Panc1 (cell line): ENCODE measurements at regions not wholly inside any gene's neighbourhood (a gene's known extent, or its start where the extent isn't known, plus 50 kb on each side); places are given as distances from the start of the nearest gene placed in this dataset.

Experiments
- CTCF ChIP-seq: fragments of 450-650 bp; IDR thresholded peaks from 2 replicates; pipeline ENCODE4 v1.5.1; 2017; ENCODE audit warnings: mild to moderate bottlenecking
- REST ChIP-seq, 2 experiments: IDR thresholded peaks; 2 replicates each; pipeline ENCODE4 v1.6.1; 2011 to 2012; ENCODE audit warnings: low read depth in 2 of 2, control low read depth in 1 of 2, low read length in 1 of 2, mild to moderate bottlenecking in 1 of 2, moderate library complexity in 1 of 2; ENCODE audit not compliant: insufficient read depth in 1 of 2

GRCh38 chr5:67960939-67961338 is 254.6 kb upstream of the PIK3R1 start:
- TF ChIP-seq CTCF (no peak), REST (IDR thresholded peaks at IDR 0.05; ENCODE audit: insufficient read depth in 1 of 2, low read depth in 2 of 2, low read length in 1 of 2) (no peak)
